CD4-positive, CD25-positive, alpha-beta regulatory T cell (primary cell): ENCODE measurements at regions not wholly inside any gene's neighbourhood (a gene's known extent, or its start where the extent isn't known, plus 50 kb on each side); places are given as distances from the start of the nearest gene placed in this dataset.

Source experiments
- ATAC-seq, 2 donors: fragments of 150-1000 bp; cut with Tn5 transposase; one replicate each; pipeline ENCODE4 v1.10.0; 2021; ENCODE audit warnings: low read depth in 2 of 2, moderate number of reproducible peaks in 2 of 2, moderate library complexity in 1 of 2
- DNase-seq, 3 donors: peaks; one replicate each; pipeline versions ENCODE4 v3.0.0 to v3.0.0-alpha.2; 2012 to 2022; ENCODE audit warnings: mixed read lengths in 1 of 3
- H3K27ac ChIP-seq: one replicate; pipeline ENCODE4 v1.7.0; 2013; ENCODE audit warnings: mild to moderate bottlenecking, low read length; ENCODE audit not compliant: insufficient read depth, poor library complexity, severe bottlenecking
- H3K27me3 ChIP-seq: one replicate; pipeline ENCODE4 v1.7.0; 2013; ENCODE audit warnings: low read length; ENCODE audit not compliant: control insufficient read depth, insufficient read depth
- H3K36me3 ChIP-seq: one replicate; pipeline ENCODE4 v1.7.0; 2013; ENCODE audit warnings: mild to moderate bottlenecking, low read length, moderate library complexity; ENCODE audit not compliant: control insufficient read depth, insufficient read depth
- H3K4me1 ChIP-seq: 2 replicates; pipeline ENCODE4 v1.7.0; 2013; ENCODE audit warnings: mild to moderate bottlenecking, low read length; ENCODE audit not compliant: insufficient read depth, control insufficient read depth, poor library complexity, severe bottlenecking
- H3K4me3 ChIP-seq: one replicate; pipeline ENCODE4 v1.7.0; 2013; ENCODE audit warnings: low read depth, mild to moderate bottlenecking, low read length, moderate library complexity
- H3K9me3 ChIP-seq, 2 experiments: 1 replicate in 1 of 2; 2 replicates in 1 of 2; pipeline ENCODE4 v1.7.0; 2013; ENCODE audit warnings: low read length in 2 of 2, mild to moderate bottlenecking in 1 of 2, moderate library complexity in 1 of 2; ENCODE audit not compliant: control insufficient read depth in 2 of 2
- H3K27ac Mint-ChIP-seq, 3 donors: one replicate each; pipeline ENCODE4 v1.8.0; 2020 to 2022; ENCODE audit warnings: mild to moderate bottlenecking in 3 of 3, mixed read lengths in 3 of 3, moderate library complexity in 2 of 3
- H3K27me3 Mint-ChIP-seq: one replicate; pipeline ENCODE4 v1.8.0; 2022; ENCODE audit warnings: mild to moderate bottlenecking, mixed read lengths
- H3K36me3 Mint-ChIP-seq: one replicate; pipeline ENCODE4 v1.8.0; 2020; ENCODE audit warnings: mixed read lengths
- H3K4me1 Mint-ChIP-seq, 4 donors: one replicate each; pipeline ENCODE4 v1.8.0; 2020 to 2022; ENCODE audit warnings: mixed read lengths in 4 of 4, mild to moderate bottlenecking in 1 of 4
- H3K4me3 Mint-ChIP-seq, 4 donors: one replicate each; pipeline ENCODE4 v1.8.0; 2020 to 2022; ENCODE audit warnings: mild to moderate bottlenecking in 4 of 4, mixed read lengths in 4 of 4, moderate library complexity in 3 of 4
- H3K9me3 Mint-ChIP-seq, 7 donors: one replicate each; pipeline ENCODE4 v1.8.0; 2020 to 2022; ENCODE audit warnings: mixed read lengths in 7 of 7, mild to moderate bottlenecking in 3 of 7, moderate library complexity in 2 of 7

- no peak overlapping the region for H3K27ac ChIP-seq
- H3K4me1 ChIP-seq, result peaks cover 43% of the 10 kb centered on the region
- peaks cover 6% of the 10 kb centered on the region for H3K36me3 Mint-ChIP-seq
- peaks cover 0 to 4% (median 0%) of the 10 kb centered on the region in 7 donors for H3K9me3 Mint-ChIP-seq
- DNase-seq (no peak), ATAC-seq (no peak)
- H3K4me3 ChIP-seq, result no peak overlapping the region
- H3K4me3 Mint-ChIP-seq, result no peak overlapping the region
- H3K9me3 ChIP-seq, result no peaks in the 10 kb centered on the region
- H3K27me3 Mint-ChIP-seq, result no peaks in the 10 kb centered on the region
- no peaks in the 10 kb centered on the region for H3K36me3 ChIP-seq
- peaks cover 17 to 66% (median 40%) of the 10 kb centered on the region in 4 donors for H3K4me1 Mint-ChIP-seq
- H3K27ac Mint-ChIP-seq, result peak overlapping the region; percentile 67 to 85 (median 84)
- H3K27me3 ChIP-seq, result no peaks in the 10 kb centered on the region
These were observed 394.2 kb downstream of the FGF9 start for GRCh38 chr13:22064854-22065620.

DNA sequence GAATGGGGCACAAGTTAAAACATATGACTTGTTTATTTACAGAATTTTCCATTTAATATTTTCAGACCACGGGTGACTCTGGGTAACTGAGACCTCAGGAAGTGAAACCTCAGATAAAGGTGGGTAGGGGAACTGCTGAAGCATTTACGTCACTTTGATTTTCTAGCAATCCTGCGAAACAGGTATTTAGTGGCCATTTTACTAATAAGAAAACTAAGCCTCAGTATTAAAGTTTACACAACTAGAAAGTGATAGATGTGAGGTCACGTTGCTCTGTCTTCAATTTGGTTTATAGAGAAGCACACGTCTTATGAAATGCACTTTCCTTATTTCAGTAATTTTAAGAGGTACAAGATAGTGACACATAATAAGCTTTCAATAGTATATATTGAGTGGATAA lies 402.8 kb downstream of the FGF9 start:
- H3K27me3 Mint-ChIP-seq, result peaks cover 7% of the 10 kb centered on the region
- peaks cover 0 to 22% (median 13%) of the 10 kb centered on the region in 4 donors for H3K4me1 Mint-ChIP-seq
- Histone ChIP-seq H3K4me3 (peak overlapping the region; percentile 35), H3K36me3 (no peaks in the 10 kb centered on the region), H3K9me3 (no peaks in the 10 kb centered on the region), H3K4me1 (peaks cover 4% of the 10 kb centered on the region), H3K27me3 (no peaks in the 10 kb centered on the region), H3K27ac (no peak overlapping the region)
- peaks cover 0 to 2% (median 0%) of the 10 kb centered on the region in 7 donors for H3K9me3 Mint-ChIP-seq
- ATAC-seq (no peak), DNase-seq (peak in 1 of 3 donors; percentile 10)
- peak overlapping the region in 1 of 3 donors; percentile 73 for H3K27ac Mint-ChIP-seq
- H3K4me3 Mint-ChIP-seq, result peak overlapping the region in 1 of 4 donors; percentile 31
- H3K36me3 Mint-ChIP-seq, result no peaks in the 10 kb centered on the region

DNA sequence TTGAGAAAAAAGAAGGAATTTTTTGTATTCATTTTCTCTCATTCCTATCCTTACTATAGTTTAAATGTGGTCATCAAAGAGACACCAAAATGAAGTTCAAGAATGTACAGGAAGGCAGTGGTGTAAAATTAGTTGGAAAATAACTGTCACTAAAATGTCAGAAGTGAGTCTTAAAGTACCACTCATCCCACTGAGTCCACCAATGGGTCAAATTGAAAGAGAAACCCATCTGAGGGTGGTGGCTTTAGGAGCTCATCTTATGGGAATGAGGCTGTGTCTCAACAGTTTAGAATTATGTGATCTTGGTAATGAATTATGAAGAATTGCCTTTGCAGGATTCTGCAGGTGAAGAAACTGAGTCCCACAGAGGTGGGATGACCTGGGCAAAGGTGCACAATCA lies 403.5 kb downstream of the FGF9 start:
- H3K36me3 ChIP-seq, result no peaks in the 10 kb centered on the region
- no peak overlapping the region for H3K27ac ChIP-seq
- Mint-ChIP-seq H3K9me3 (peaks cover 0 to 2% (median 0%) of the 10 kb centered on the region in 7 donors), H3K4me3 (no peak overlapping the region), H3K4me1 (peaks cover 0 to 22% (median 13%) of the 10 kb centered on the region in 4 donors), H3K36me3 (no peaks in the 10 kb centered on the region), H3K27ac (peak overlapping the region in 1 of 3 donors; percentile 21), H3K27me3 (peaks cover 7% of the 10 kb centered on the region)
- H3K4me1 ChIP-seq, result peaks cover 4% of the 10 kb centered on the region
- H3K27me3 ChIP-seq, result no peaks in the 10 kb centered on the region
- ATAC-seq (no peak), DNase-seq (no peak)
- H3K4me3 ChIP-seq, result no peak overlapping the region
- no peaks in the 10 kb centered on the region for H3K9me3 ChIP-seq

DNA sequence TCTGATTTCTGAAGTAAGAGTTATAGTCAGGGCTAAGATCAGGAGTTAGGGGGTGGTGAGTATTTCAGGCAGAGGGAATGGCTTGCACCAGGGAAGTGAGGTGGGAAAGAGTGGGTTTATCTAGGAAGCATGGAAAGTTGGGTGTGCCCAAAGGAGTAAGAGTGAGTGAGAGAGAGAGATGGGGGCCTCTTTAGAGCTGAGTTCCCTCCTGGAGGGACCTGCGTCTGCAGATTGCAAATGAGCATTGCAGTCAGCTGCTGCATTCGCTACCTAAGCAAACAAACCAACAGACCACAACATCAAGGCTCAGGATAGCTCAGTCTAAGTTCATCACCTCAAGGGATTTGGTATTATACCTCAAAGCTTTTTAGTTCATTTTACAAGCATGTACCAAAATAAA lies 405.8 kb downstream of the FGF9 start:
- DNase-seq (no peak), ATAC-seq (no peak)
- no peak overlapping the region for H3K4me3 ChIP-seq
- Mint-ChIP-seq H3K9me3 (peaks cover 0 to 2% (median 0%) of the 10 kb centered on the region in 7 donors), H3K4me1 (peaks cover 5 to 19% (median 15%) of the 10 kb centered on the region in 4 donors), H3K4me3 (no peak overlapping the region), H3K36me3 (no peaks in the 10 kb centered on the region), H3K27ac (no peak overlapping the region), H3K27me3 (peaks cover 7% of the 10 kb centered on the region)
- H3K36me3 ChIP-seq, result no peaks in the 10 kb centered on the region
- H3K27ac ChIP-seq, result no peak overlapping the region
- peaks cover 4% of the 10 kb centered on the region for H3K4me1 ChIP-seq
- H3K9me3 ChIP-seq, result no peaks in the 10 kb centered on the region
- H3K27me3 ChIP-seq, result no peaks in the 10 kb centered on the region

DNA sequence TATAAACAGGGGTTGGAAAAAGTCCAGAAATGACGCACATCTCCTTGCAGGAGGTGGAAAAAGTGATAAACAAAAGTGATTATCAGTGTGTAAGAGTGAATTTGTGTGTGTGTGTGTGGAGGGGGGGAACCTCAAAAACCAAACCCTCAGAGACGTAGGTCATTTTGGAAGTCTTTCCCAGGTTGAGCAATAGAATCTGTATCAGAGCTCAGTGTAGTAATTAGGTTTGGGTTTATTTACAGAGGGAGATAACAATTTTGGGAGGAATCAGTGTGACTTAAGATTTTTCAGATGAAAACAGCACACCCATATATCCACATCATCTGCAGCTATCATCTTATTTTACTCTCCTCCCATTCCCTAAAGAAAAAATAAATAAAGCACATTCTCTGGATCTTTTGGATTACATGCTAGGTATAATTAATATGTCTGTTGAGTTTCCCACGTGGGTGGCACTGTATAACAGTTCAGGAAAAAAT lies 406.4 kb downstream of the FGF9 start:
- no peak overlapping the region for H3K27ac ChIP-seq
- Mint-ChIP-seq H3K27ac (no peak overlapping the region), H3K4me1 (peaks cover 7 to 23% (median 18%) of the 10 kb centered on the region in 4 donors), H3K9me3 (peaks cover 0 to 2% (median 0%) of the 10 kb centered on the region in 7 donors), H3K4me3 (no peak overlapping the region), H3K36me3 (no peaks in the 10 kb centered on the region), H3K27me3 (peaks cover 8% of the 10 kb centered on the region)
- H3K4me1 ChIP-seq, result peaks cover 5% of the 10 kb centered on the region
- H3K36me3 ChIP-seq, result no peaks in the 10 kb centered on the region
- no peak for ATAC-seq
- H3K4me3 ChIP-seq, result no peak overlapping the region
- H3K27me3 ChIP-seq, result no peaks in the 10 kb centered on the region
- no peaks in the 10 kb centered on the region for H3K9me3 ChIP-seq
- DNase-seq, result no peak

GRCh38 chr13:22077764-22078163 lies 406.9 kb downstream of the FGF9 start:
- Histone ChIP-seq H3K4me3 (no peak overlapping the region), H3K36me3 (no peaks in the 10 kb centered on the region), H3K27ac (no peak overlapping the region), H3K4me1 (peaks cover 10% of the 10 kb centered on the region), H3K27me3 (no peaks in the 10 kb centered on the region), H3K9me3 (no peaks in the 10 kb centered on the region)
- peaks cover 11 to 28% (median 23%) of the 10 kb centered on the region in 4 donors for H3K4me1 Mint-ChIP-seq
- DNase-seq, result no peak
- no peak for ATAC-seq
- H3K27me3 Mint-ChIP-seq, result peaks cover 13% of the 10 kb centered on the region
- H3K4me3 Mint-ChIP-seq, result no peak overlapping the region
- H3K36me3 Mint-ChIP-seq, result no peaks in the 10 kb centered on the region
- peaks cover 0 to 2% (median 0%) of the 10 kb centered on the region in 7 donors for H3K9me3 Mint-ChIP-seq
- H3K27ac Mint-ChIP-seq, result no peak overlapping the region

DNA sequence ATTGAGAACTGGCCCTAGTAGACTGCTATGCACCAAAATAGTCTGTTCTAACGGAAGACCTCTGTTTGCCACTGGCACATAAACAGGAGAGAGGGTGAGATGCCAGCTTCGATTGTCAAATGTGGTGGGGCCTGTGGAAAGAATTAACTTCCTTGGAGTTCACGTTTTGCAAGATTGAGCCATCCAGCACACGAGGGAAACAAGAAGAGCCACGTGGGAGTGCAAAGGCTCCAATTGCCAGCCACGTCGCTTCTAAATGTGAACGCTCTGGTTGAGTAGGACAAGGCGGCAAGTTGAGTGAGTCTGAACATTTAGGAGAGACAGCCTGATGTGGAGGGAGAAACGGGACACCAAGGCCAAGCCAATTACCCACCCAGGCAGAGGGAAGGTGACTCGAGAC lies 409.1 kb downstream of the FGF9 start:
- H3K4me1 ChIP-seq, result peaks cover 5% of the 10 kb centered on the region
- H3K4me3 ChIP-seq, result no peak overlapping the region
- H3K9me3 Mint-ChIP-seq, result peaks cover 0 to 2% (median 0%) of the 10 kb centered on the region in 7 donors
- no peaks in the 10 kb centered on the region for H3K36me3 Mint-ChIP-seq
- no peak overlapping the region for H3K27ac ChIP-seq
- no peak overlapping the region for H3K27ac Mint-ChIP-seq
- H3K4me1 Mint-ChIP-seq, result peaks cover 11 to 27% (median 16%) of the 10 kb centered on the region in 4 donors
- no peak for DNase-seq
- ATAC-seq, result no peak
- no peaks in the 10 kb centered on the region for H3K27me3 ChIP-seq
- no peaks in the 10 kb centered on the region for H3K9me3 ChIP-seq
- H3K27me3 Mint-ChIP-seq, result peaks cover 13% of the 10 kb centered on the region
- no peaks in the 10 kb centered on the region for H3K36me3 ChIP-seq
- no peak overlapping the region for H3K4me3 Mint-ChIP-seq

DNA sequence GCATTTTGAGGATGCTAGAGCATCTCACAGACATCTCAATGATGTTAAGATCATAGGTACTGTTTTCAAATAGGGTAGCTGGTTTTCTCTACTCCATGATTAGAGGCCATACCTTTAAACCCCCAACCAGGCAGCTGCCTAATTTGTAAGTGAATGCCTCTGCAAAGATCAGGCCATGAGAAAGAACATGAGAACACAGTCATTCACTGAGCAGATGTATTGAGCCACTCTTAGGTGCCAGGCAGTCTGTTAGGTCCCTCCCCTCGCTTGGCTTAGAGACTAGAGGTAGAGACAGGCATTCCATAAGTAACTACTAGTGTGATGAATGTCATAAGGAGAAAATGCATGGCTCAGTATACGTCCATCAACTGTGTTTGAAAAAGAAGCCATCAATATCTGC lies 410.0 kb downstream of the FGF9 start:
- Histone ChIP-seq H3K27me3 (no peaks in the 10 kb centered on the region), H3K4me3 (no peak overlapping the region), H3K4me1 (peaks cover 5% of the 10 kb centered on the region), H3K9me3 (no peaks in the 10 kb centered on the region), H3K27ac (no peak overlapping the region), H3K36me3 (no peaks in the 10 kb centered on the region)
- ATAC-seq, result no peak
- no peaks in the 10 kb centered on the region for H3K36me3 Mint-ChIP-seq
- no peak overlapping the region for H3K27ac Mint-ChIP-seq
- DNase-seq, result no peak
- peaks cover 11 to 27% (median 16%) of the 10 kb centered on the region in 4 donors for H3K4me1 Mint-ChIP-seq
- peaks cover 13% of the 10 kb centered on the region for H3K27me3 Mint-ChIP-seq
- H3K4me3 Mint-ChIP-seq, result no peak overlapping the region
- H3K9me3 Mint-ChIP-seq, result peaks cover 0 to 2% (median 0%) of the 10 kb centered on the region in 7 donors
